WTC11 (cell line): ENCODE measurements at regions not wholly inside any gene's neighbourhood (a gene's known extent, or its start where the extent isn't known, plus 50 kb on each side); places are given as distances from the start of the nearest gene placed in this dataset.

Source experiments
- ATF3 ChIP-seq: sonication (generic); formaldehyde crosslinking; conservative IDR thresholded peaks from 2 replicates; pipeline ENCODE4 v1.8.1; 2022; ENCODE audit warnings: mild to moderate bottlenecking, missing genetic modification reagents
- CREM ChIP-seq: sonication (generic); formaldehyde crosslinking; IDR thresholded peaks from 2 replicates; pipeline ENCODE4 v1.8.1; 2022; ENCODE audit warnings: mild to moderate bottlenecking, missing genetic modification reagents, moderate library complexity
- CTCF ChIP-seq: fragments of 200-600 bp; IDR thresholded peaks from 2 replicates; pipeline ENCODE4 v1.8.0; 2022; ENCODE audit warnings: antibody characterized with exemption
- ELF4 ChIP-seq: sonication (generic); formaldehyde crosslinking; IDR thresholded peaks from 2 replicates; pipeline ENCODE4 v1.8.1; 2022; ENCODE audit warnings: low read depth, mild to moderate bottlenecking, moderate library complexity, missing genetic modification reagents
- MAX ChIP-seq: sonication (generic); formaldehyde crosslinking; IDR thresholded peaks from 2 replicates; pipeline ENCODE4 v1.8.0; 2022; ENCODE audit warnings: mild to moderate bottlenecking, missing genetic modification reagents
- MXD4 ChIP-seq: fragments of 250-450 bp; sonication (Bioruptor Pico); IDR thresholded peaks from 2 replicates; pipeline ENCODE4 v1.8.0; 2021; ENCODE audit warnings: mild to moderate bottlenecking, moderate library complexity, borderline replicate concordance
- NFYB ChIP-seq: sonication (generic); formaldehyde crosslinking; conservative IDR thresholded peaks from 2 replicates; pipeline ENCODE4 v1.8.0; 2022; ENCODE audit warnings: low read depth, missing genetic modification reagents
- PRDM15 ChIP-seq: sonication (generic); formaldehyde crosslinking; IDR thresholded peaks from 2 replicates; pipeline ENCODE4 v1.8.0; 2022; ENCODE audit warnings: missing genetic modification reagents
- SOX15 ChIP-seq: fragments of 250-450 bp; sonication (Bioruptor Pico); IDR thresholded peaks from 2 replicates; pipeline ENCODE4 v1.9.0; 2021; ENCODE audit warnings: mild to moderate bottlenecking
- ZNF138 ChIP-seq: sonication (generic); formaldehyde crosslinking; conservative IDR thresholded peaks from 2 replicates; pipeline ENCODE4 v1.8.1; 2022; ENCODE audit warnings: mild to moderate bottlenecking, moderate library complexity, missing genetic modification reagents
- ZNF317 ChIP-seq: sonication (generic); formaldehyde crosslinking; IDR thresholded peaks from 2 replicates; pipeline ENCODE4 v1.8.1; 2023; ENCODE audit warnings: low read depth, mild to moderate bottlenecking, moderate library complexity, missing genetic modification reagents, borderline replicate concordance
- TF ChIP-seq, protein P1 (sequence below): sonication (generic); formaldehyde crosslinking; IDR thresholded peaks from 2 replicates; pipeline ENCODE4 v1.8.1; 2023; ENCODE audit warnings: mild to moderate bottlenecking, missing genetic modification reagents, moderate library complexity
- TF ChIP-seq, protein P2 (sequence below): sonication (generic); formaldehyde crosslinking; IDR thresholded peaks from 2 replicates; pipeline ENCODE4 v1.8.0; 2022; ENCODE audit warnings: mild to moderate bottlenecking, missing genetic modification reagents
- TF ChIP-seq, protein P3 (sequence below): fragments of 250-450 bp; sonication (Bioruptor Pico); IDR thresholded peaks from 2 replicates; pipeline ENCODE4 v1.9.0; 2021; ENCODE audit warnings: mild to moderate bottlenecking, borderline replicate concordance

DNA sequence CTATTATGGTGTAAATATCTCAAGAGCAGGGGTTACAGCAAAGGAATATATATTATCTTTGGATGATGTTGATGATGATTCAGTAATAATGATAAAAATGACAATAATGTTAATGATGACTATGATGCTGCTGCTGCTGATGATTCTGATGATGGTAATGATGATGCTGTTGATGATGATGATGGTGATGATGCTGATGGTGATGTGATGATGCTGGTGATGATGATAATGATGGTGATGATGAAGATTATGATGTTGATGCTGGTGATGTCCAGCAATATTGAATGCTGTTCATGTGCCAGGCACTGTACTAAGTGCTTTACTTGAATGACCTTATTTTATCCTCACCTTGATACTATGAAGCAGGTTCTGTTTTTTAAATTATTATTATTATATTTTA, 226.0 kb upstream of the ANKH start:
- TF ChIP-seq MAX (CRISPR knock-in tag): no peak
- no peak for TF ChIP-seq CTCF
- TF ChIP-seq, protein P1, sequence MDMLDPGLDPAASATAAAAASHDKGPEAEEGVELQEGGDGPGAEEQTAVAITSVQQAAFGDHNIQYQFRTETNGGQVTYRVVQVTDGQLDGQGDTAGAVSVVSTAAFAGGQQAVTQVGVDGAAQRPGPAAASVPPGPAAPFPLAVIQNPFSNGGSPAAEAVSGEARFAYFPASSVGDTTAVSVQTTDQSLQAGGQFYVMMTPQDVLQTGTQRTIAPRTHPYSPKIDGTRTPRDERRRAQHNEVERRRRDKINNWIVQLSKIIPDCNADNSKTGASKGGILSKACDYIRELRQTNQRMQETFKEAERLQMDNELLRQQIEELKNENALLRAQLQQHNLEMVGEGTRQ: no peak
- no peak for TF ChIP-seq CREM (CRISPR knock-in tag)
- no peak for TF ChIP-seq ZNF317 (CRISPR knock-in tag)
- no peak for TF ChIP-seq ELF4 (CRISPR knock-in tag)
- TF ChIP-seq NFYB (CRISPR knock-in tag): no peak
- TF ChIP-seq, protein P2, sequence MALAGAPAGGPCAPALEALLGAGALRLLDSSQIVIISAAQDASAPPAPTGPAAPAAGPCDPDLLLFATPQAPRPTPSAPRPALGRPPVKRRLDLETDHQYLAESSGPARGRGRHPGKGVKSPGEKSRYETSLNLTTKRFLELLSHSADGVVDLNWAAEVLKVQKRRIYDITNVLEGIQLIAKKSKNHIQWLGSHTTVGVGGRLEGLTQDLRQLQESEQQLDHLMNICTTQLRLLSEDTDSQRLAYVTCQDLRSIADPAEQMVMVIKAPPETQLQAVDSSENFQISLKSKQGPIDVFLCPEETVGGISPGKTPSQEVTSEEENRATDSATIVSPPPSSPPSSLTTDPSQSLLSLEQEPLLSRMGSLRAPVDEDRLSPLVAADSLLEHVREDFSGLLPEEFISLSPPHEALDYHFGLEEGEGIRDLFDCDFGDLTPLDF (CRISPR knock-in tag): no peak
- no peak for TF ChIP-seq ATF3
- TF ChIP-seq SOX15: no peak
- no peak for TF ChIP-seq MXD4
- TF ChIP-seq ZNF138 (CRISPR knock-in tag): no peak
- TF ChIP-seq, protein P3, sequence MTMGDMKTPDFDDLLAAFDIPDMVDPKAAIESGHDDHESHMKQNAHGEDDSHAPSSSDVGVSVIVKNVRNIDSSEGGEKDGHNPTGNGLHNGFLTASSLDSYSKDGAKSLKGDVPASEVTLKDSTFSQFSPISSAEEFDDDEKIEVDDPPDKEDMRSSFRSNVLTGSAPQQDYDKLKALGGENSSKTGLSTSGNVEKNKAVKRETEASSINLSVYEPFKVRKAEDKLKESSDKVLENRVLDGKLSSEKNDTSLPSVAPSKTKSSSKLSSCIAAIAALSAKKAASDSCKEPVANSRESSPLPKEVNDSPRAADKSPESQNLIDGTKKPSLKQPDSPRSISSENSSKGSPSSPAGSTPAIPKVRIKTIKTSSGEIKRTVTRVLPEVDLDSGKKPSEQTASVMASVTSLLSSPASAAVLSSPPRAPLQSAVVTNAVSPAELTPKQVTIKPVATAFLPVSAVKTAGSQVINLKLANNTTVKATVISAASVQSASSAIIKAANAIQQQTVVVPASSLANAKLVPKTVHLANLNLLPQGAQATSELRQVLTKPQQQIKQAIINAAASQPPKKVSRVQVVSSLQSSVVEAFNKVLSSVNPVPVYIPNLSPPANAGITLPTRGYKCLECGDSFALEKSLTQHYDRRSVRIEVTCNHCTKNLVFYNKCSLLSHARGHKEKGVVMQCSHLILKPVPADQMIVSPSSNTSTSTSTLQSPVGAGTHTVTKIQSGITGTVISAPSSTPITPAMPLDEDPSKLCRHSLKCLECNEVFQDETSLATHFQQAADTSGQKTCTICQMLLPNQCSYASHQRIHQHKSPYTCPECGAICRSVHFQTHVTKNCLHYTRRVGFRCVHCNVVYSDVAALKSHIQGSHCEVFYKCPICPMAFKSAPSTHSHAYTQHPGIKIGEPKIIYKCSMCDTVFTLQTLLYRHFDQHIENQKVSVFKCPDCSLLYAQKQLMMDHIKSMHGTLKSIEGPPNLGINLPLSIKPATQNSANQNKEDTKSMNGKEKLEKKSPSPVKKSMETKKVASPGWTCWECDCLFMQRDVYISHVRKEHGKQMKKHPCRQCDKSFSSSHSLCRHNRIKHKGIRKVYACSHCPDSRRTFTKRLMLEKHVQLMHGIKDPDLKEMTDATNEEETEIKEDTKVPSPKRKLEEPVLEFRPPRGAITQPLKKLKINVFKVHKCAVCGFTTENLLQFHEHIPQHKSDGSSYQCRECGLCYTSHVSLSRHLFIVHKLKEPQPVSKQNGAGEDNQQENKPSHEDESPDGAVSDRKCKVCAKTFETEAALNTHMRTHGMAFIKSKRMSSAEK (CRISPR knock-in tag): no peak
- no peak for TF ChIP-seq PRDM15
